LNCAP (cell line): ENCODE measurements at regions not wholly inside any gene's neighbourhood (a gene's known extent, or its start where the extent isn't known, plus 50 kb on each side); places are given as distances from the start of the nearest gene placed in this dataset.

Source experiments
- TF ChIP-seq, protein P1 (sequence below): fragments of 450-650 bp; IDR thresholded peaks from 2 replicates; pipeline ENCODE4 v1.5.1; 2017; ENCODE audit warnings: mild to moderate bottlenecking

DNA sequence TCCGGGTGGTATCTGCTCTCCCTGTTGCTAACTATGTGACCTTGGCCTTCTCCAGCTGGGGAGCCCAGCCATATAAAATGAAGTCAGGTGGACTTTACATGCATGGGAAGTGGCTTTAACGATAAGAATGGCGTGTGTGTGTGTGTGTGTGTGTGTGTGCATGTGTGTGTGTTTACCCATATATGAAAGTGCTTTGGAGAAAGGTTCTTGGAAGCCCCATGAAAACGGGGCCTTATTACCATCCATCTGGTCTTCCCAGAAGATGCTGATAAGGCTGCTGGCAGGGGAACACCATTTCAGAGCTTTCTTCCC is 94.8 kb downstream of the LRRC74A start:
- TF ChIP-seq, protein P1, sequence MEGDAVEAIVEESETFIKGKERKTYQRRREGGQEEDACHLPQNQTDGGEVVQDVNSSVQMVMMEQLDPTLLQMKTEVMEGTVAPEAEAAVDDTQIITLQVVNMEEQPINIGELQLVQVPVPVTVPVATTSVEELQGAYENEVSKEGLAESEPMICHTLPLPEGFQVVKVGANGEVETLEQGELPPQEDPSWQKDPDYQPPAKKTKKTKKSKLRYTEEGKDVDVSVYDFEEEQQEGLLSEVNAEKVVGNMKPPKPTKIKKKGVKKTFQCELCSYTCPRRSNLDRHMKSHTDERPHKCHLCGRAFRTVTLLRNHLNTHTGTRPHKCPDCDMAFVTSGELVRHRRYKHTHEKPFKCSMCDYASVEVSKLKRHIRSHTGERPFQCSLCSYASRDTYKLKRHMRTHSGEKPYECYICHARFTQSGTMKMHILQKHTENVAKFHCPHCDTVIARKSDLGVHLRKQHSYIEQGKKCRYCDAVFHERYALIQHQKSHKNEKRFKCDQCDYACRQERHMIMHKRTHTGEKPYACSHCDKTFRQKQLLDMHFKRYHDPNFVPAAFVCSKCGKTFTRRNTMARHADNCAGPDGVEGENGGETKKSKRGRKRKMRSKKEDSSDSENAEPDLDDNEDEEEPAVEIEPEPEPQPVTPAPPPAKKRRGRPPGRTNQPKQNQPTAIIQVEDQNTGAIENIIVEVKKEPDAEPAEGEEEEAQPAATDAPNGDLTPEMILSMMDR, result no peak

DNA sequence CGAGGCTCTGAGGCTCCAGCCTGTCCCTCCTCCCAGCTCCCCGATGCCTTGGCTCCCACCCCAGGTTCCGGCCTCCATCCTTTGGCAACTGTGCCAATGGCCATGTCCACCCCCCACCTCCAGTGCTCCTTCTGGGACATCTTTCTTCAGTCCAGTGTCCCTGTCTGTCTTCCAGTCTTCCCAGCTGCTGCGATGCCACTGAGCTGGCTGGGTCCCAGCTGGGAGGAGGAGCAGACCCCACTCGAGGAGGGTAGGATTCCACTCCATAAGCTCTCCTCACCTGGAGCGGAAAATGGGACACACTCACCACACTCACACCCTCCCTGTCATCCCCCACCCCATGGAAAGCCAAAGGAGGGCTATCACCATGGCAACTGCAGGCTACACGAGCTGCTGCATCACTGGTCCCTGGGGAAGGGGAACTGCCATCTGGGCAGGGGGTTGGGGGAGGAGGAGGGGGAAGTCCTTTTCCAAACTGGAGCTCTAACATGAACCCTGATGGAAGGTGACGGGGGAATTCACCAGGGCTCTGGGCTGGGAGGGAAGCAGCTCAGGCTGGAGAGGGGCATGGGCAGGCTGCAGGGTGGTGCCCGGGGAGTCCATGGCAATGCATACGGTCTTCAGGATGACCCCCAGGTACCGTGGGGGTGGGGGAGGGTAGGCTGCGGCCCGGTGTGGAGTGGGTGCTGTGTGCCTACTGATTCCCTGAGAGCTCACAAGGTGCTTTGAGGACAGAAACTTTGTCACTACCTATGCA is 94.3 kb downstream of the LRRC74A start:
- TF ChIP-seq, protein P1, result no peak

DNA sequence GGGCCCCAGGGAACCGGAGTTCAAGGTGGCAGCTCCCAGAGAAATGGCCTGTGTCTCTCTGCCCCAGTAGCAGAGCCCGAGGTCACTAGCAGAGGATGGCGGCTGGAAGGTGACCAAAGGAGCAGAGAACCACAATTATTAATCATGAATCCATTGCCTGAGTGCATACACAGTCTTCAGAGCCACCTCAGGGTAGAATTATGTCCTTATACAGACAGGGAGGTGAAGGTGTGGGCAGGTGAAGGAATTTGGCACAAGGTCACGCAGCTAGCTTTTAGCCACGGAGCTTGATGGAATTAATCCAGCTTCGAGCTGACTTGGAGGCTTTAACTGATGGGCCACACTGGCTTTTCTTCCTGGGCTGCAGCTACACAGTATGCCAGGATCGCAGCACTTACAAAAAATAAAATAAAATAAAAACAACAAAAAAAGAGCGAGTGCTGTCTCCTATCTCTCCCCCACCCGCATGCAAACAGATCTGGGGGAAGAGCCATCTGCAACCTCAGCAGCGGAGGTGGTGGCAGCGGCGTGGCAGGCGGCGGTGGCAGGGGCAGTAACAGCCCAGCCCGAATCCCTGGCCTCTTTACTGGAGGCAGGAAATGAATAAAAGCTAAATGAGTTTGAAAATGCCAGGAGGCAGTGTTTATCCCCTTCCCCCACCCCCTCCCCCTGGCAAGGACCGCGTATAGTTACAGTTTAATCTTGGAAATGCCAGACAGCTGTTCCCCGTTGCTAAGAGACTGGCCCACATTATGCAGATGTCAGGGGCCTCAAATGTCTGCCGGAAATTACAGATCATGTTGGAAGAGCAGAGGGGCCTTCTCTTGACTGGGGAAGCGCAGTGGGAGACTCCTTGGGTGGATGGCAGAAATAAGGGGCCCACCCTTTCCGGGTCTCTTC is 93.5 kb downstream of the LRRC74A start:
- TF ChIP-seq, protein P1, result no peak
